ENCODE measurements at regions not wholly inside any gene's neighbourhood (a gene's known extent, or its start where the extent isn't known, plus 50 kb on each side); places are given as distances from the start of the nearest gene placed in this dataset.

- H3K4me3 Mint-ChIP-seq (ENCODE audit: unreplicated experiment), result no peak overlapping the region
- BruUV-seq (replicated peaks), result no TSS peak
- DNase-seq (ENCODE audit: unreplicated experiment), result no peak
- no peaks in the 10 kb centered on the region for H3K4me1 Mint-ChIP-seq (ENCODE audit: insufficient read depth, unreplicated experiment)
- peaks cover 84% of the 10 kb centered on the region for H3K27me3 Mint-ChIP-seq (ENCODE audit: insufficient read depth, unreplicated experiment)
- no peaks in the 10 kb centered on the region for H3K9me3 Mint-ChIP-seq (ENCODE audit: unreplicated experiment)
- CTCF ChIA-PET, result interaction anchor here (0.6 kb wide), 1 partner anchor 175 kb away, joined by 3 read pairs; no protein-coding TSS in a partner anchor
- intact Hi-C loops (cut with micrococcal nuclease), result no loop called here
- no peaks in the 10 kb centered on the region for H3K36me3 Mint-ChIP-seq (ENCODE audit: insufficient read depth, unreplicated experiment)
- no peak overlapping the region for H3K27ac Mint-ChIP-seq (ENCODE audit: low read depth, unreplicated experiment)
- TF ChIP-seq CTCF (IDR thresholded peaks at IDR 0.05; ENCODE audit: unreplicated experiment), result no peak
- POLR2A ChIA-PET, result no interaction called here
Measured at GRCh38 chr3:124235446-124235845, 243.5 kb upstream of the ROPN1 start.

- Mint-ChIP-seq H3K9me3 (ENCODE audit: unreplicated experiment) (no peaks in the 10 kb centered on the region), H3K4me3 (ENCODE audit: unreplicated experiment) (no peak overlapping the region), H3K27me3 (ENCODE audit: insufficient read depth, unreplicated experiment) (peaks cover 49% of the 10 kb centered on the region), H3K27ac (ENCODE audit: low read depth, unreplicated experiment) (no peak overlapping the region), H3K4me1 (ENCODE audit: insufficient read depth, unreplicated experiment) (peaks cover 3% of the 10 kb centered on the region), H3K36me3 (ENCODE audit: insufficient read depth, unreplicated experiment) (no peaks in the 10 kb centered on the region)
- no TSS peak for BruUV-seq (replicated peaks)
- DNase-seq (ENCODE audit: unreplicated experiment), result no peak
- ChIA-PET CTCF (interaction anchor here (0.5 to 1.6 kb wide), 2 partner anchors 210 to 249 kb away, joined by 3 to 5 read pairs; partner anchors contain the start of gene KALRN), POLR2A (no interaction called here)
- no peak for TF ChIP-seq CTCF (IDR thresholded peaks at IDR 0.05; ENCODE audit: unreplicated experiment)
- intact Hi-C loops (cut with micrococcal nuclease), result no loop called here
Measured at GRCh38 chr3:124243177-124243859, 251.4 kb upstream of the ROPN1 start.

GRCh38 chr3:124246376-124246775 is 254.5 kb upstream of the ROPN1 start:
- Mint-ChIP-seq H3K27me3 (ENCODE audit: insufficient read depth, unreplicated experiment) (peaks cover 40% of the 10 kb centered on the region), H3K9me3 (ENCODE audit: unreplicated experiment) (no peaks in the 10 kb centered on the region), H3K4me3 (ENCODE audit: unreplicated experiment) (no peak overlapping the region), H3K36me3 (ENCODE audit: insufficient read depth, unreplicated experiment) (no peaks in the 10 kb centered on the region), H3K27ac (ENCODE audit: low read depth, unreplicated experiment) (no peak overlapping the region), H3K4me1 (ENCODE audit: insufficient read depth, unreplicated experiment) (peaks cover 14% of the 10 kb centered on the region)
- no peak for DNase-seq (ENCODE audit: unreplicated experiment)
- intact Hi-C loops (cut with micrococcal nuclease), result no loop called here
- POLR2A ChIA-PET, result no interaction called here
- CTCF ChIA-PET, result interaction anchor here (0.5 to 0.8 kb wide), 5 partner anchors 10 to 104 kb away, joined by 3 to 4 read pairs (median 3); no protein-coding TSS in a partner anchor
- BruUV-seq (replicated peaks), result no TSS peak
- TF ChIP-seq CTCF (IDR thresholded peaks at IDR 0.05; ENCODE audit: unreplicated experiment), result no peak

- Mint-ChIP-seq H3K27me3 (ENCODE audit: insufficient read depth, unreplicated experiment) (peaks cover 34% of the 10 kb centered on the region), H3K27ac (ENCODE audit: low read depth, unreplicated experiment) (no peak overlapping the region), H3K36me3 (ENCODE audit: insufficient read depth, unreplicated experiment) (no peaks in the 10 kb centered on the region), H3K9me3 (ENCODE audit: unreplicated experiment) (no peaks in the 10 kb centered on the region), H3K4me1 (ENCODE audit: insufficient read depth, unreplicated experiment) (peaks cover 14% of the 10 kb centered on the region), H3K4me3 (ENCODE audit: unreplicated experiment) (no peak overlapping the region)
- ChIA-PET CTCF (interaction anchor here (0.5 to 2.2 kb wide), 7 partner anchors 10 to 471 kb away, joined by 3 to 6 read pairs (median 3); no protein-coding TSS in a partner anchor), POLR2A (no interaction called here)
- intact Hi-C loops (cut with micrococcal nuclease), result no loop called here
- peak; percentile 55 for DNase-seq (ENCODE audit: unreplicated experiment)
- no peak for TF ChIP-seq CTCF (IDR thresholded peaks at IDR 0.05; ENCODE audit: unreplicated experiment)
- BruUV-seq (replicated peaks), result no TSS peak
Measured at GRCh38 chr3:124246949-124247348, 255.0 kb upstream of the ROPN1 start.

All from MCF 10A (cell line).